Smooth muscle cell (in vitro differentiated cells): ENCODE measurements at regions not wholly inside any gene's neighbourhood (a gene's known extent, or its start where the extent isn't known, plus 50 kb on each side); places are given as distances from the start of the nearest gene placed in this dataset.

ENCODE experiments used
- DNase-seq: peaks from one replicate; lab custom pipeline; 2025; ENCODE audit not compliant: unreplicated experiment; lab: John Stamatoyannopoulos, UW
- H2AFZ ChIP-seq: fragments of 200-600 bp; sonication (generic); 2 replicates; pipeline ENCODE4 v1.6.0; 2016; ENCODE audit warnings: antibody characterized with exemption, low read depth, mild to moderate bottlenecking
- H3F3A ChIP-seq: fragments of 200-600 bp; sonication (generic); 2 replicates; pipeline ENCODE4 v1.6.0; 2017; ENCODE audit warnings: antibody characterized with exemption, low read depth
- H3K27ac ChIP-seq: fragments of 200-600 bp; sonication (generic); 2 replicates; pipeline ENCODE4 v1.5.1; 2016; ENCODE audit warnings: low read depth, mild to moderate bottlenecking
- H3K27me3 ChIP-seq: fragments of 200-600 bp; sonication (generic); 2 replicates; pipeline ENCODE4 v1.6.1; 2016; ENCODE audit warnings: low read depth, mild to moderate bottlenecking
- H3K36me3 ChIP-seq: fragments of 200-600 bp; sonication (generic); 2 replicates; pipeline ENCODE4 v1.5.1; 2016; ENCODE audit warnings: low read depth
- H3K4me1 ChIP-seq: fragments of 200-600 bp; sonication (generic); 2 replicates; pipeline ENCODE4 v1.5.1; 2016; ENCODE audit warnings: low read depth
- H3K4me2 ChIP-seq: fragments of 200-600 bp; sonication (generic); 2 replicates; pipeline ENCODE4 v1.6.0; 2016; ENCODE audit warnings: mild to moderate bottlenecking
- H3K4me3 ChIP-seq: fragments of 200-600 bp; sonication (generic); 2 replicates; pipeline ENCODE4 v1.5.1; 2016; ENCODE audit warnings: mild to moderate bottlenecking
- H3K79me2 ChIP-seq: fragments of 200-600 bp; sonication (generic); 2 replicates; pipeline ENCODE4 v1.6.0; 2016; ENCODE audit warnings: low read depth, mild to moderate bottlenecking
- H3K9ac ChIP-seq: fragments of 200-600 bp; sonication (generic); 2 replicates; pipeline ENCODE4 v1.6.0; 2016; ENCODE audit warnings: low read depth
- H3K9me3 ChIP-seq: fragments of 200-600 bp; sonication (generic); replicated peaks from 2 replicates; pipeline ENCODE4 v1.5.1; 2016; ENCODE audit warnings: low read depth
- H4K20me1 ChIP-seq: fragments of 200-600 bp; sonication (generic); 2 replicates; pipeline ENCODE4 v1.6.0; 2016; ENCODE audit warnings: low read depth
- WGBS: methylation state at CpG from one replicate; pipeline ENCODE4 v1.1.7; 2016; ENCODE audit warnings: low lambda C conversion rate; 5-methylcytosine and 5-hydroxymethylcytosine counted together
- TF ChIP-seq, protein P1 (sequence below): fragments of 200-600 bp; sonication (generic); IDR thresholded peaks from 2 replicates; pipeline ENCODE4 v1.5.1; 2017; ENCODE audit warnings: borderline replicate concordance, mild to moderate bottlenecking, antibody characterized with exemption; ENCODE audit not compliant: insufficient read depth, poor library complexity, severe bottlenecking

DNA sequence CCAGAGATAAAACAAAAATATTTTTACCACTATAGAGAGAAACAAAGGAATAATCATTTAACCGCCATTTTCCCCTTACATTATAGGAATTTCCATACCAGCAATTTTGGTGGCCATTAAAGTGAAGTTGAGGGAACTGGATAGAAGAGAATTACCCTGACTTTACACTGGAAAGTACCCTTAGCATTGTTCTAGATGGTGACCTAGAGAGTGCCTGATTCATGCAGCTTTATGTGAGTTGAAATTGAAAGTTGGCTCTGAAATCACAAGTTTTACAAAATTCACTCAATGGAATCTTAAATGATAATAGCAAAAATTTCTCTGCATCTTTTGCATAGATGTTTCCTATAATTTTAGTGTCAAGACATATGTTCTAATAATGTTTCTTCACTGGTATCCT is 55.7 kb upstream of the PREP start:
- Histone ChIP-seq H3K4me3 (no peak overlapping the region), H3K9ac (no peak overlapping the region), H3K9me3 (no peaks in the 10 kb centered on the region), H3K36me3 (no peaks in the 10 kb centered on the region), H3K4me2 (no peak overlapping the region), H3K4me1 (no peaks in the 10 kb centered on the region), H4K20me1 (no peaks in the 10 kb centered on the region), H2AFZ (no peak overlapping the region), H3F3A (peaks cover 3% of the 10 kb centered on the region), H3K27me3 (no peaks in the 10 kb centered on the region), H3K27ac (no peak overlapping the region), H3K79me2 (no peaks in the 10 kb centered on the region)
- TF ChIP-seq, protein P1, sequence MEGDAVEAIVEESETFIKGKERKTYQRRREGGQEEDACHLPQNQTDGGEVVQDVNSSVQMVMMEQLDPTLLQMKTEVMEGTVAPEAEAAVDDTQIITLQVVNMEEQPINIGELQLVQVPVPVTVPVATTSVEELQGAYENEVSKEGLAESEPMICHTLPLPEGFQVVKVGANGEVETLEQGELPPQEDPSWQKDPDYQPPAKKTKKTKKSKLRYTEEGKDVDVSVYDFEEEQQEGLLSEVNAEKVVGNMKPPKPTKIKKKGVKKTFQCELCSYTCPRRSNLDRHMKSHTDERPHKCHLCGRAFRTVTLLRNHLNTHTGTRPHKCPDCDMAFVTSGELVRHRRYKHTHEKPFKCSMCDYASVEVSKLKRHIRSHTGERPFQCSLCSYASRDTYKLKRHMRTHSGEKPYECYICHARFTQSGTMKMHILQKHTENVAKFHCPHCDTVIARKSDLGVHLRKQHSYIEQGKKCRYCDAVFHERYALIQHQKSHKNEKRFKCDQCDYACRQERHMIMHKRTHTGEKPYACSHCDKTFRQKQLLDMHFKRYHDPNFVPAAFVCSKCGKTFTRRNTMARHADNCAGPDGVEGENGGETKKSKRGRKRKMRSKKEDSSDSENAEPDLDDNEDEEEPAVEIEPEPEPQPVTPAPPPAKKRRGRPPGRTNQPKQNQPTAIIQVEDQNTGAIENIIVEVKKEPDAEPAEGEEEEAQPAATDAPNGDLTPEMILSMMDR: no peak
- 100% methylated on average over 1 of the region's 1 CpG for WGBS
- no peak for DNase-seq

GRCh38 chr6:105458084-105458483 is 55.2 kb upstream of the PREP start:
- TF ChIP-seq, protein P1: no peak
- no peaks in the 10 kb centered on the region for H3K9me3 ChIP-seq
- no peak overlapping the region for H2AFZ ChIP-seq
- peaks cover 3% of the 10 kb centered on the region for H3F3A ChIP-seq
- no peak overlapping the region for H3K9ac ChIP-seq
- DNase-seq: no peak
- no peaks in the 10 kb centered on the region for H3K27me3 ChIP-seq
- H3K79me2 ChIP-seq: no peaks in the 10 kb centered on the region
- H3K4me2 ChIP-seq: no peak overlapping the region
- H4K20me1 ChIP-seq: no peaks in the 10 kb centered on the region
- H3K4me1 ChIP-seq: no peaks in the 10 kb centered on the region
- H3K4me3 ChIP-seq: no peak overlapping the region
- H3K36me3 ChIP-seq: no peaks in the 10 kb centered on the region
- H3K27ac ChIP-seq: no peak overlapping the region

DNA sequence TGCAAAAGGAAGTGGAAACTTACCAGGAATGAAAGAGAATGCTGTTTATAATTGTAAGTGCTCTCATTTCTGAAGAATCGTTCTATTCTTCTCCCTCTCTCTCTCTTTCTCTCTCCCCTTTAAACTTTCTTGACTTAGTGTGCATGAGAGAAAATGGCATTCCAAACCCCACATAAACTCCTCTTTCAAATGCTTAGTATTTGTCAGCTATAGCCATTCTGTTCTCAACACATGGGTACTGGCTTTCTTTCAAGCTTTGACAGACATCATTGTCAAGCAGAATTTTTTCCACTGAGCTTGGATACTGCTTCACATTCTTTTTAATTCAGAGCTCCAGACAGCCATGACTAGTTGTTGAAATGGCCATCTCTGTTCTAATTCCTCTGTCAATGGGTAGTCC is 51.1 kb upstream of the PREP start:
- peaks cover 3% of the 10 kb centered on the region for H3F3A ChIP-seq
- 42% methylated on average over 1 of the region's 1 CpG for WGBS
- H3K4me2 ChIP-seq: peak overlapping the region; percentile 53
- no peaks in the 10 kb centered on the region for H3K36me3 ChIP-seq
- H3K79me2 ChIP-seq: no peaks in the 10 kb centered on the region
- H3K9me3 ChIP-seq: no peaks in the 10 kb centered on the region
- H3K27me3 ChIP-seq: no peaks in the 10 kb centered on the region
- no peak for DNase-seq
- no peak overlapping the region for H3K4me3 ChIP-seq
- peak overlapping the region; percentile 70 for H2AFZ ChIP-seq
- no peaks in the 10 kb centered on the region for H3K4me1 ChIP-seq
- peak overlapping the region; percentile 51 for H3K27ac ChIP-seq
- no peak overlapping the region for H3K9ac ChIP-seq
- H4K20me1 ChIP-seq: no peaks in the 10 kb centered on the region
- TF ChIP-seq, protein P1: no peak

GRCh38 chr6:105452924-105453756 is 50.3 kb upstream of the PREP start:
- Histone ChIP-seq H4K20me1 (no peaks in the 10 kb centered on the region), H2AFZ (peak overlapping the region; percentile 70), H3K9ac (no peak overlapping the region), H3K27ac (peak overlapping the region; percentile 51), H3K4me3 (no peak overlapping the region), H3F3A (peaks cover 3% of the 10 kb centered on the region), H3K4me2 (peak overlapping the region; percentile 53), H3K9me3 (no peaks in the 10 kb centered on the region), H3K36me3 (no peaks in the 10 kb centered on the region), H3K79me2 (no peaks in the 10 kb centered on the region), H3K27me3 (no peaks in the 10 kb centered on the region), H3K4me1 (no peaks in the 10 kb centered on the region)
- WGBS: 39% methylated on average over 8 of the region's 8 CpGs
- TF ChIP-seq, protein P1: no peak
- DNase-seq: no peak
